NCI-H2196 treated with DMSO at 0.1 percent for 48 hours (cell line): ENCODE measurements at regions not wholly inside any gene's neighbourhood (a gene's known extent, or its start where the extent isn't known, plus 50 kb on each side); places are given as distances from the start of the nearest gene placed in this dataset.

ENCODE experiments used
- DNase-seq: peaks from one replicate; lab custom pipeline; 2025; ENCODE audit not compliant: unreplicated experiment; lab: John Stamatoyannopoulos, UW

GRCh38 chr13:39159393-39159792 lies 121.1 kb downstream of the NHLRC3 start:
- peak; percentile 3 for DNase-seq

- DNase-seq: no peak
Measured at GRCh38 chr13:39159846-39160370, 121.7 kb downstream of the NHLRC3 start.

- no peak for DNase-seq
Measured at GRCh38 chr13:39167018-39167417, 128.8 kb downstream of the NHLRC3 start.

- DNase-seq: no peak
Measured at GRCh38 chr13:39170711-39171110, 132.5 kb downstream of the NHLRC3 start.

GRCh38 chr13:39185326-39185725 lies 147.1 kb downstream of the NHLRC3 start:
- DNase-seq: no peak

GRCh38 chr13:39186205-39186875 lies 148.1 kb downstream of the NHLRC3 start:
- DNase-seq: no peak

GRCh38 chr13:39189778-39190177 lies 151.5 kb downstream of the NHLRC3 start:
- no peak for DNase-seq

GRCh38 chr13:39196965-39197646 lies 158.8 kb downstream of the NHLRC3 start:
- DNase-seq: no peak

GRCh38 chr13:39197647-39198007 lies 159.4 kb downstream of the NHLRC3 start:
- DNase-seq: no peak

- DNase-seq: no peak
Measured at GRCh38 chr13:39200249-39200910, 162.1 kb downstream of the NHLRC3 start.

- DNase-seq: no peak
Measured at GRCh38 chr13:39201180-39201579, 162.9 kb downstream of the NHLRC3 start.

GRCh38 chr13:39202746-39203145 lies 164.5 kb downstream of the NHLRC3 start:
- DNase-seq: no peak

GRCh38 chr13:39208636-39209035 lies 170.4 kb downstream of the NHLRC3 start:
- no peak for DNase-seq

GRCh38 chr13:39209731-39210531 lies 171.7 kb downstream of the NHLRC3 start:
- no peak for DNase-seq

GRCh38 chr13:39210961-39211534 lies 172.8 kb downstream of the NHLRC3 start:
- DNase-seq: no peak

- no peak for DNase-seq
Measured at GRCh38 chr13:39215971-39216370, 177.7 kb downstream of the NHLRC3 start.

GRCh38 chr13:39217471-39217870 lies 179.2 kb downstream of the NHLRC3 start:
- no peak for DNase-seq

- DNase-seq: no peak
Measured at GRCh38 chr13:39224671-39225240, 186.5 kb downstream of the NHLRC3 start.

GRCh38 chr13:39225860-39226259 lies 187.6 kb downstream of the NHLRC3 start:
- DNase-seq: no peak

GRCh38 chr13:39226359-39226758 lies 188.1 kb downstream of the NHLRC3 start:
- DNase-seq: no peak
